H9 (cell line): ENCODE measurements at regions not wholly inside any gene's neighbourhood (a gene's known extent, or its start where the extent isn't known, plus 50 kb on each side); places are given as distances from the start of the nearest gene placed in this dataset.

Source experiments
- DNase-seq: peaks from one replicate; pipeline ENCODE4 v3.0.0-alpha.2; 2017
- H2AFZ ChIP-seq: one replicate; pipeline ENCODE4 v1.6.1; 2013; ENCODE audit warnings: mild to moderate bottlenecking, low read length, control low read depth, moderate library complexity
- H2AK5ac ChIP-seq: 2 replicates; pipeline ENCODE4 v1.6.1; 2013; ENCODE audit warnings: low read length, control low read depth, mixed read lengths; ENCODE audit not compliant: insufficient read length
- H2BK120ac ChIP-seq: one replicate; pipeline ENCODE4 v1.6.1; 2013; ENCODE audit warnings: low read depth, mild to moderate bottlenecking, low read length, control low read depth, inconsistent platforms; ENCODE audit not compliant: poor library complexity, severe bottlenecking
- H2BK12ac ChIP-seq: 2 replicates; pipeline ENCODE4 v1.6.1; 2013; ENCODE audit warnings: low read length, control low read depth, mixed read lengths, low read depth; ENCODE audit not compliant: insufficient read length
- H2BK15ac ChIP-seq: 2 replicates; pipeline ENCODE4 v1.6.1; 2013; ENCODE audit warnings: low read depth, low read length, control low read depth
- H2BK20ac ChIP-seq: one replicate; pipeline ENCODE4 v1.6.1; 2013; ENCODE audit warnings: low read depth, mild to moderate bottlenecking, low read length, control low read depth, inconsistent platforms; ENCODE audit not compliant: poor library complexity, severe bottlenecking
- H2BK5ac ChIP-seq: 2 replicates; pipeline ENCODE4 v1.6.1; 2013; ENCODE audit warnings: low read length, control low read depth, mixed read lengths; ENCODE audit not compliant: insufficient read length
- H3K14ac ChIP-seq: 2 replicates; pipeline ENCODE4 v1.6.1; 2013; ENCODE audit warnings: low read length, control low read depth; ENCODE audit not compliant: insufficient read depth
- H3K18ac ChIP-seq: 2 replicates; pipeline ENCODE4 v1.6.1; 2013; ENCODE audit warnings: low read depth, mild to moderate bottlenecking, mixed read lengths, low read length, control low read depth; ENCODE audit not compliant: insufficient read length
- H3K23ac ChIP-seq: 2 replicates; pipeline ENCODE4 v1.6.1; 2013; ENCODE audit warnings: low read length, control low read depth, mixed read lengths, low read depth; ENCODE audit not compliant: insufficient read length
- H3K23me2 ChIP-seq: 2 replicates; pipeline ENCODE4 v1.6.1; 2013; ENCODE audit warnings: low read depth, mild to moderate bottlenecking, mixed read lengths, low read length, control low read depth; ENCODE audit not compliant: insufficient read length, poor library complexity, severe bottlenecking
- H3K27ac ChIP-seq: 2 replicates; pipeline ENCODE4 v1.5.1; 2013; ENCODE audit warnings: low read length, control low read depth, mixed read lengths, low read depth; ENCODE audit not compliant: insufficient read length
- H3K27me3 ChIP-seq: 2 replicates; pipeline ENCODE4 v1.6.1; 2013; ENCODE audit warnings: low read length, control low read depth, inconsistent platforms; ENCODE audit not compliant: insufficient read depth
- H3K4ac ChIP-seq: 2 replicates; pipeline ENCODE4 v1.6.1; 2013; ENCODE audit warnings: low read depth, mild to moderate bottlenecking, control low read depth, inconsistent platforms, low read length, moderate library complexity
- H3K4me1 ChIP-seq: 2 replicates; pipeline ENCODE4 v1.6.1; 2013; ENCODE audit warnings: low read length, control low read depth, inconsistent platforms; ENCODE audit not compliant: insufficient read depth
- H3K4me2 ChIP-seq: 2 replicates; pipeline ENCODE4 v1.6.1; 2013; ENCODE audit warnings: low read length, control low read depth, mixed read lengths; ENCODE audit not compliant: insufficient read length, insufficient read depth
- H3K56ac ChIP-seq: 2 replicates; pipeline ENCODE4 v1.6.1; 2013; ENCODE audit warnings: low read depth, mild to moderate bottlenecking, mixed read lengths, low read length, control low read depth; ENCODE audit not compliant: insufficient read length
- H3K79me1 ChIP-seq: 2 replicates; pipeline ENCODE4 v1.6.1; 2013; ENCODE audit warnings: low read depth, mild to moderate bottlenecking, moderate library complexity, low read length, control low read depth, inconsistent platforms; ENCODE audit not compliant: insufficient read depth, poor library complexity, severe bottlenecking
- H3K79me2 ChIP-seq: 2 replicates; pipeline ENCODE4 v1.6.1; 2013; ENCODE audit warnings: low read length, control low read depth, inconsistent platforms; ENCODE audit not compliant: insufficient read depth
- H3K9ac ChIP-seq: 2 replicates; pipeline ENCODE4 v1.6.1; 2013; ENCODE audit warnings: low read length, control low read depth, mixed read lengths; ENCODE audit not compliant: insufficient read length; ENCODE audit errors: extremely low read depth
- H3K9me3 ChIP-seq: one replicate; pipeline ENCODE4 v1.6.1; 2013; ENCODE audit warnings: low read depth, low read length, inconsistent platforms; ENCODE audit not compliant: control insufficient read depth
- H3T11ph ChIP-seq: one replicate; pipeline ENCODE4 v1.6.1; 2013; ENCODE audit warnings: mild to moderate bottlenecking, low read length, control low read depth, inconsistent platforms
- H4K20me1 ChIP-seq: one replicate; pipeline ENCODE4 v1.6.1; 2013; ENCODE audit not compliant: control insufficient read depth, insufficient read length, insufficient read depth
- H4K5ac ChIP-seq: 2 replicates; pipeline ENCODE4 v1.6.1; 2013; ENCODE audit warnings: low read depth, mild to moderate bottlenecking, mixed read lengths, low read length, control low read depth; ENCODE audit not compliant: insufficient read length
- H4K8ac ChIP-seq: replicated peaks from 2 replicates; pipeline ENCODE4 v1.6.1; 2013; ENCODE audit warnings: low read length, control low read depth, mixed read lengths, low read depth; ENCODE audit not compliant: insufficient read length
- H4K91ac ChIP-seq: 2 replicates; pipeline ENCODE4 v1.6.1; 2013; ENCODE audit warnings: low read depth, mild to moderate bottlenecking, moderate library complexity, mixed read lengths, low read length, control low read depth; ENCODE audit not compliant: insufficient read length
- H3K27ac Mint-ChIP-seq, 3 experiments: 2 replicates in 2 of 3; 3 replicates in 1 of 3; pipeline ENCODE4 v1.8.0; 2020 to 2021; ENCODE audit warnings: mixed read lengths in 3 of 3, mild to moderate bottlenecking in 1 of 3, moderate library complexity in 1 of 3
- H3K27me3 Mint-ChIP-seq: 2 replicates; pipeline ENCODE4 v1.8.0; 2021; ENCODE audit warnings: low read depth, mild to moderate bottlenecking, moderate library complexity, mixed read lengths
- H3K36me3 Mint-ChIP-seq, 3 experiments: 2 replicates in 2 of 3; 3 replicates in 1 of 3; pipeline ENCODE4 v1.8.0; 2020 to 2021; ENCODE audit warnings: low read depth in 3 of 3, mixed read lengths in 3 of 3; ENCODE audit not compliant: insufficient read depth in 1 of 3
- H3K4me1 Mint-ChIP-seq, 2 experiments: 2 replicates each; pipeline ENCODE4 v1.8.0; 2020; ENCODE audit warnings: mixed read lengths in 2 of 2
- H3K4me3 Mint-ChIP-seq, 2 experiments: 2 replicates in 1 of 2; 3 replicates in 1 of 2; pipeline ENCODE4 v1.8.0; 2020 to 2021; ENCODE audit warnings: mild to moderate bottlenecking in 2 of 2, mixed read lengths in 2 of 2, moderate library complexity in 1 of 2
- H3K9me3 Mint-ChIP-seq, 2 experiments: 2 replicates in 1 of 2; 3 replicates in 1 of 2; pipeline ENCODE4 v1.8.0; 2020; ENCODE audit warnings: mild to moderate bottlenecking in 2 of 2, mixed read lengths in 2 of 2, moderate library complexity in 1 of 2
- CTCF ChIP-seq: fragments of 200-600 bp; sonication (generic); conservative IDR thresholded peaks from 3 replicates; pipeline ENCODE4 v1.8.0; 2021; ENCODE audit warnings: antibody characterized with exemption, mild to moderate bottlenecking

GRCh38 chr5:35342664-35343063, 112.4 kb upstream of the PRLR start:
- DNase-seq, result no peak
- Histone ChIP-seq H3K79me2 (no peaks in the 10 kb centered on the region), H3T11ph (no peak overlapping the region), H4K8ac (no peak overlapping the region), H3K27ac (no peak overlapping the region), H2BK20ac (no peak overlapping the region), H4K5ac (no peak overlapping the region), H2BK15ac (no peak overlapping the region), H2BK120ac (no peak overlapping the region), H3K9me3 (peaks cover 8% of the 10 kb centered on the region), H3K9ac (no peak overlapping the region), H3K56ac (no peak overlapping the region), H3K14ac (no peak overlapping the region), H2AK5ac (no peak overlapping the region), H3K4ac (no peak overlapping the region), H3K23me2 (no peaks in the 10 kb centered on the region), H3K27me3 (no peaks in the 10 kb centered on the region), H2AFZ (no peak overlapping the region), H3K18ac (no peak overlapping the region), H4K20me1 (no peaks in the 10 kb centered on the region), H3K23ac (no peak overlapping the region), H2BK5ac (no peak overlapping the region), H4K91ac (no peak overlapping the region), H2BK12ac (no peak overlapping the region), H3K79me1 (no peaks in the 10 kb centered on the region), H3K4me1 (peaks cover 1% of the 10 kb centered on the region; the same call in 1 of the 2 replicates), H3K4me2 (no peak overlapping the region)
- Mint-ChIP-seq H3K36me3 (peaks cover 12 to 45% (median 13%) of the 10 kb centered on the region in 3 experiments), H3K27me3 (no peaks in the 10 kb centered on the region), H3K27ac (no peak overlapping the region), H3K4me3 (no peak overlapping the region), H3K4me1 (peaks cover 12 to 13% of the 10 kb centered on the region in 2 experiments), H3K9me3 (peaks cover 28 to 31% of the 10 kb centered on the region in 2 experiments)
- no peak for TF ChIP-seq CTCF
